Spleen (tissue), 7 donors: ENCODE measurements at regions not wholly inside any gene's neighbourhood (a gene's known extent, or its start where the extent isn't known, plus 50 kb on each side); places are given as distances from the start of the nearest gene placed in this dataset.

Source experiments
- CTCF ChIP-seq, 11 experiments: fragments of 200-600 bp in 7 of 11; fragments of 450-650 bp in 4 of 11; sonication (generic) in 4 of 11; IDR thresholded peaks in 8 of 11; conservative IDR thresholded peaks in 3 of 11; 1 replicate in 7 of 11; 2 replicates in 4 of 11; pipeline versions ENCODE4 v1.4.0 to v1.8.0; 2016 to 2021; ENCODE audit warnings: antibody characterized with exemption in 11 of 11, inconsistent platforms in 4 of 11, mild to moderate bottlenecking in 1 of 11
- POLR2A ChIP-seq, 3 donors: fragments of 450-650 bp; IDR thresholded peaks; one replicate each; pipeline ENCODE4 v1.5.1; 2017; ENCODE audit warnings: antibody characterized with exemption in 3 of 3, mild to moderate bottlenecking in 1 of 3
- donor health status: DM: no; HTN: no; CAD: no; lungs with moderate emphysema.
- donor health status: DM: no; HTN: no; CAD: no.
- donor health status: DM: no; HTN: no; CAD: no.

DNA sequence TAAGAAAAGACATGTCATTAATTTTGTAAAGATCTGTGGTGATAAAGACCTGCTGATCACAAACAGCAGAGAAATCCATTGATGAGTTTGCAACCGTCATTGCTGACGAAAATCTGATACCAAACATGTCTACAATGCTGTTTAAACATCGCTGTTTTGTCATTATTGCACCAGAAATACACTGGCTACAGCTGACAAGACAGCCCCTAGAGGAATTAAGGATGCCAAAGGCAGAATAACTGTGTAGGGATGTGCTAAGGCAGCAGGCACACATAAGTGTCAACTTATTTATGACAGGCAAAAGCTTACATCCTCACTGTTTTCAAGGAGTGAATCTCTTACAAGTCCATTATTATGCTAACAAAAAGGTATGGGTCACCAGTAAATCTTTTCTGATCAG is 439.3 kb downstream of the TLE1 start:
- TF ChIP-seq CTCF (IDR thresholded peaks at IDR 0.05 in 8 of 11, conservative IDR thresholded peaks at IDR 0.05 in 3 of 11) (no peak), POLR2A (IDR thresholded peaks at IDR 0.05) (no peak)
